Stimulated activated CD8-positive, alpha-beta memory T cell treated with anti-CD3 and anti-CD28 coated beads, Interleukin-7, amount 100 ng/mL, for 48 hours (primary cell): ENCODE measurements at regions not wholly inside any gene's neighbourhood (a gene's known extent, or its start where the extent isn't known, plus 50 kb on each side); places are given as distances from the start of the nearest gene placed in this dataset.
"Not testable (repeated sequence)": the region's sequence is repeated elsewhere in the genome, so short reads cannot be mapped to it uniquely, and the experiment has no call there.

Experiments
- DNase-seq, 2 donors: peaks; one replicate each; pipeline ENCODE4 v3.0.0-alpha.2; 2020; ENCODE audit warnings: low read depth in 1 of 2; ENCODE audit errors: extremely low read depth in 1 of 2

GRCh38 chr10:25797888-25798429 lies 136.1 kb upstream of the MYO3A start:
- DNase-seq, result no peak

- DNase-seq, result no peak
Observed at GRCh38 chr10:25804505-25804904, 129.5 kb upstream of the MYO3A start.

- no peak for DNase-seq
Observed at GRCh38 chr10:25805986-25806385, 128.0 kb upstream of the MYO3A start.

GRCh38 chr10:25808372-25808771 lies 125.7 kb upstream of the MYO3A start:
- DNase-seq, result no peak

GRCh38 chr10:25811052-25811685 lies 122.9 kb upstream of the MYO3A start:
- no peak for DNase-seq

- DNase-seq, result no peak
Observed at GRCh38 chr10:25813511-25813910, 120.5 kb upstream of the MYO3A start.

GRCh38 chr10:25815236-25815635 lies 118.8 kb upstream of the MYO3A start:
- no peak for DNase-seq

GRCh38 chr10:25815999-25816768 lies 117.8 kb upstream of the MYO3A start:
- no peak for DNase-seq

- DNase-seq, result no peak
Observed at GRCh38 chr10:25817200-25817599, 116.8 kb upstream of the MYO3A start.

GRCh38 chr10:25818751-25819150 lies 115.3 kb upstream of the MYO3A start:
- no peak for DNase-seq

GRCh38 chr10:25820472-25820871 lies 113.6 kb upstream of the MYO3A start:
- no peak for DNase-seq

GRCh38 chr10:25820874-25821273 lies 113.2 kb upstream of the MYO3A start:
- DNase-seq, result no peak

- DNase-seq, result no peak
Observed at GRCh38 chr10:25824050-25824449, 110.0 kb upstream of the MYO3A start.

- no peak for DNase-seq
Observed at GRCh38 chr10:25828475-25828874, 105.6 kb upstream of the MYO3A start.

GRCh38 chr10:25831080-25831479 lies 102.9 kb upstream of the MYO3A start:
- DNase-seq, result no peak

- no peak for DNase-seq
Observed at GRCh38 chr10:25839683-25840082, 94.3 kb upstream of the MYO3A start.

GRCh38 chr10:25840875-25841274 lies 93.2 kb upstream of the MYO3A start:
- DNase-seq, result not testable (repeated sequence)

- no peak for DNase-seq
Observed at GRCh38 chr10:25842146-25842545, 91.9 kb upstream of the MYO3A start.

- no peak for DNase-seq
Observed at GRCh38 chr10:25843551-25844170, 90.4 kb upstream of the MYO3A start.

- not testable (repeated sequence) for DNase-seq
Observed at GRCh38 chr10:25844716-25845115, 89.3 kb upstream of the MYO3A start.

GRCh38 chr10:25849268-25849667 lies 84.8 kb upstream of the MYO3A start:
- no peak for DNase-seq

- DNase-seq, result no peak
Observed at GRCh38 chr10:25849988-25850387, 84.0 kb upstream of the MYO3A start.
